ENCODE measurements at regions not wholly inside any gene's neighbourhood (a gene's known extent, or its start where the extent isn't known, plus 50 kb on each side); places are given as distances from the start of the nearest gene placed in this dataset.

DNA sequence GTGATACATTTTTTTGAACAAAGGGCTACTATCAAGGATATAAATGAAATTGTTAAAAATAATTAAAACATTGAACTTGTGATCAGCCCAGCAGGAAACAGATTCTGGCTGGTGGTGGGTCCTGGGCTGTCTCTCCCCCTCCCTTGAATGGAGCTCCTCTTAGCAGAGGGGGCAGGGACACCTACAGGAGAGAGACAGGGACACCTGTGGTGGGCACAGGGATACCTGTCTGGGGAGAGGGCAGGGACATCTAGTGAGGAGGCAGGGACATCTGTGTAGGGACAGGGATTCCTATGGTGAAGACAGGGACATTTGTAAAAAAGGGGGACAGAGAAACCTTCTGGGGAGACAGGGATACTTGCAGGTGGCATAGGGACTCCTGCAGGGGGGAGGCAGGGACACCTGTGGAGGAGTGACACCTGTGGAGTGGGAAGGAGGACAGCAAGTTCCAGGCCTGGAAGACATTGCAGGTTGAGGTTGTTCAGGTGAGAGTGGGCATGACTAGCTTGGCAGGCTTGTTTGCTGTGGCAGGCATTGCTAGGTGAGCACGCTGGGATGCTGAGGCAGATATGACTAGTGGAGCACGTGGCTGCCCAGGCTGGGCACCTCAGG, 264.2 kb downstream of the IRX2 start:
- no peak for TF ChIP-seq POLR2A (IDR thresholded peaks at IDR 0.05; ENCODE audit: low read depth, low read length)
- DNase-seq (ENCODE audit: insufficient read length, low spot score), result no peak
- no peak for FAIRE-seq

- FAIRE-seq, result no peak
- TF ChIP-seq POLR2A (IDR thresholded peaks at IDR 0.05; ENCODE audit: low read depth, low read length), result no peak
- no peak for DNase-seq (ENCODE audit: insufficient read length, low spot score)
These were observed 265.1 kb downstream of the IRX2 start for GRCh38 chr5:2486373-2486772.

GRCh38 chr5:2482778-2483177, 268.7 kb downstream of the IRX2 start:
- no peak for DNase-seq (ENCODE audit: insufficient read length, low spot score)
- TF ChIP-seq POLR2A (IDR thresholded peaks at IDR 0.05; ENCODE audit: low read depth, low read length), result no peak
- FAIRE-seq, result no peak

DNA sequence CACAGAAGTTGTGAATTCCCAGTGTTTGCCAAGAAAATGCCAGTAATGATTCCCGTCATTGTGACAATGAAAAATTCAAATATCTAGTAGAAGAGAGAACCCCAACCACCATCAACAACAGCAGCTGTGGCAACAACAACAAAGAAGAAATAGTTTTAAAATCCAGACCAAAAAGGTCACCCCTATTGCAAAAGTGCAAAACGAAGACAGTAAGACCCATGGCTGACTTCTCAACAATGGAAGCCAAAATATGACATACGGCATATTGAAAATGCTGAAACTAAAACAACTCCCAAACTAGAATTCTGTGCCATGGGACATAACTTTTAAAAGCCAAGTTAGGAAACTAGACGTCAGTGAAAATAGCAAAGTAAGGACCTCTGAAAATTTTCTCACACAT, 270.6 kb downstream of the IRX2 start:
- TF ChIP-seq POLR2A (IDR thresholded peaks at IDR 0.05; ENCODE audit: low read depth, low read length), result no peak
- DNase-seq (ENCODE audit: insufficient read length, low spot score) (no peak), FAIRE-seq (no peak)

DNA sequence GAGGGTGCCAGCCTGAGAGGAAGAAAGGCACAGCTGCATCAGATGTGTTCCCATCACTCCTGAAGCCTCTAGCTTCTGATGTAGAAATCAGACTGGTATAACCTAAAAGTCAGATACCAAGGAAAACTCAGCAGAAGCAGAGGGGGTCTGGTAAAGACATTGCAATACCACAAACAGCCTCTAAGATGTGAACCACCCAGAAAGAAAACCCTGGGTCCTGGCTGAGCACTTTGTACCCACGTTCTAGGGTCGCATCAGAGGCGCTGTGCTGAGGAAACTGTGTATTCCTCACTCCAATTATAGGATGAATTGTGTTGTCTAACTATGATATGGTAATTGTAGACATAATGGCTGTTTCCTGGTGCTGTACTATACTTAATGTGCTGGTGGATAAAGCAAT, 275.6 kb downstream of the IRX2 start:
- FAIRE-seq (no peak), DNase-seq (ENCODE audit: insufficient read length, low spot score) (no peak)
- TF ChIP-seq POLR2A (IDR thresholded peaks at IDR 0.05; ENCODE audit: low read depth, low read length), result no peak

GRCh38 chr5:2472670-2473069, 278.8 kb downstream of the IRX2 start:
- no peak for TF ChIP-seq POLR2A (IDR thresholded peaks at IDR 0.05; ENCODE audit: low read depth, low read length)
- FAIRE-seq, result no peak
- no peak for DNase-seq (ENCODE audit: insufficient read length, low spot score)

DNA sequence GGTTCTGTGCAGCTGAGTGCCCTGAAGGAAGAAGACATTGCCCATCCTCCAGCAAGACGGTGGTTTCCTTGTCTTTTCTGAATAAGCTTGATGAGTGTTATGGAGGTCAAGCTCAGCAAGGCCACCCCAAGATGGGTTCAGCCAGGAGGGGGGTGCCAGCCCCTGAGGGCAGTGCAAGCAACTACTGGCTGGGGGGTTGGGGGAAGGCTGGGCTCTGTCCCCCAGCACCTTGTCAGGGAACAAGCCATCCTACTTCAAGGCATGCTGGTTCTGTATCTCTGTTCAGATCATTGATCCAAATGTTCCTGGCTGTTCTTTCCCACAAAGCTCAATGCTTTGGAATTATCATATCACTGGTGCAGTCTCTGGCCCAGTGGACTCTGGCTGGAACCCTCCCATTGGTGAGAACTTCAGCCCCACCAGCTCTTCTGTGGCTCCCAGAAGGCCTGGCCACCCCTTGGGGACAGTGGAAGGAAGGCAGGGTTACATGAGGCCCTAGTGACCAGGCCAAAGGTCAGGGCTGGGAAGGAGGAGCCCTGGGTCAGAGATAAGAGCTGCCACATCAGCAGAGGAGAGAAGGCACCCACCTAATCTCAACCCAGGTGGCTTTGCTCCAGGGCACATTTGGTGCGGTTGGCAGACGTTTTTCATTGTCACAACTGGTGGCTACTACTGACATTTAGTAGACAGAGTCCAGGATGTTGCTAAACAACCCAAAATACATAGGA, 280.2 kb downstream of the IRX2 start:
- TF ChIP-seq POLR2A (IDR thresholded peaks at IDR 0.05; ENCODE audit: low read depth, low read length), result no peak
- FAIRE-seq, result no peak
- DNase-seq (ENCODE audit: insufficient read length, low spot score), result no peak

- FAIRE-seq (no peak), DNase-seq (ENCODE audit: insufficient read length, low spot score) (no peak)
- TF ChIP-seq POLR2A (IDR thresholded peaks at IDR 0.05; ENCODE audit: low read depth, low read length), result no peak
These were observed 284.5 kb downstream of the IRX2 start for GRCh38 chr5:2466966-2467365.

DNA sequence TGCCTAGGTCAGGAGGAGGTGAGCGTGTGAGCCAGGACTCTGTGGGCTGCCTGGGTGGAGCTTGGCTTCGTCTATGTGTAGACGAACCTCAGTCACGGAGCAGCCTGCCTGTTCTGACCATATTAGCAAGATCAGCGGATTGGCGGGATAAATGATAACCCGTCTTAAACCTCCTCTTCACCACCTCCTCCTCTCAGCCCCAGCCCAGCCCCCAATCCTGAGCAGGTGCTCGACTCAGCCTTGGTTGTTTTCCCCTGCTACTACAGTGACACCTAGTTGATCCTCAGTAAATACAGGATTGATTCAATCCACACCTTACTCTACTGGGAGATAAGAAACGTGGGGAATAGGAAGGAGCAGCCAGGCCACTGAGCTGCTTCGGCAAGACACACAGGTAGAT, 286.1 kb downstream of the IRX2 start:
- no peak for TF ChIP-seq POLR2A (IDR thresholded peaks at IDR 0.05; ENCODE audit: low read depth, low read length)
- DNase-seq (ENCODE audit: insufficient read length, low spot score) (no peak), FAIRE-seq (no peak)

- DNase-seq (ENCODE audit: insufficient read length, low spot score), result no peak
- no peak for TF ChIP-seq POLR2A (IDR thresholded peaks at IDR 0.05; ENCODE audit: low read depth, low read length)
- FAIRE-seq, result no peak
These were observed 287.3 kb downstream of the IRX2 start for GRCh38 chr5:2464141-2464540.

- FAIRE-seq (no peak), DNase-seq (ENCODE audit: insufficient read length, low spot score) (no peak)
- no peak for TF ChIP-seq POLR2A (IDR thresholded peaks at IDR 0.05; ENCODE audit: low read depth, low read length)
These were observed 289.5 kb downstream of the IRX2 start for GRCh38 chr5:2461701-2462691.

DNA sequence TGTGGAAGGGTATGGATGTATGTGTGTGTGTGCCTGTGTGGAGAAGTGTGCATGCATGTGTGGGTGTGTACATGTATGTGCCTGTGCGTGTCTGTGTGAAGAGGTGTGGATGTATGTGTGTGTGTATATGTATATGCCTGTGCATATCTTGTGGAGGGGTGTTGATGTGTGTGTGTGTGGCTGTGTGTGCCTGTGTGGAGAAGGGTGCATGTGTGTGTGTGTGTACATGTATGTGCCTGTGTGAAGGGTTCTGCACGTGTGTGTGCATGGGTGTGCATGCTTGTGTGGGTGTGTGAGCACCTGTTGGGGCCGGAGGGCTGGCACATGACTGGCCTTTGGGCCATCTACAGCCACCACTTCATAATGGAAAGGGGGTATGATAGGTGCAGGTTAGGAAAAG, 291.4 kb downstream of the IRX2 start:
- FAIRE-seq (no peak), DNase-seq (ENCODE audit: insufficient read length, low spot score) (no peak)
- no peak for TF ChIP-seq POLR2A (IDR thresholded peaks at IDR 0.05; ENCODE audit: low read depth, low read length)

DNA sequence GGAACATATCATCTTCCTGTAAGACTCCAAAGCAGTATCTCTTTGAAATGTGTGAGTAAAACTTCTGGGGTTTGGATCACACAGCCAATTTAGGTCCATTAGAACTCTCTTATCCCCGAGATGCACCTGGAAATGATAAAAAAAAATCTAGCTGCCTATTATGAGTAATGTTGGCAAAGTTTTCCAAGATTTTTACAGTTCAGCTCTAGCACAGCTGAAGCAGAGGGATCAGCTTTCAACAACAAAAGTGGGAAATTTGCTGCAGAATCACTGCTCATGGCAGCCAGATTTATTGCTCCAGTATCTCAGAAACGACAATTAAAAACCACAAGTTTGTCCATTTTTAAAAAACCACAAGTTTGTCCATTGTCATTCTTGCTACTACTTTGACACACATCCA, 292.2 kb downstream of the IRX2 start:
- DNase-seq (ENCODE audit: insufficient read length, low spot score) (no peak), FAIRE-seq (no peak)
- no peak for TF ChIP-seq POLR2A (IDR thresholded peaks at IDR 0.05; ENCODE audit: low read depth, low read length)

DNA sequence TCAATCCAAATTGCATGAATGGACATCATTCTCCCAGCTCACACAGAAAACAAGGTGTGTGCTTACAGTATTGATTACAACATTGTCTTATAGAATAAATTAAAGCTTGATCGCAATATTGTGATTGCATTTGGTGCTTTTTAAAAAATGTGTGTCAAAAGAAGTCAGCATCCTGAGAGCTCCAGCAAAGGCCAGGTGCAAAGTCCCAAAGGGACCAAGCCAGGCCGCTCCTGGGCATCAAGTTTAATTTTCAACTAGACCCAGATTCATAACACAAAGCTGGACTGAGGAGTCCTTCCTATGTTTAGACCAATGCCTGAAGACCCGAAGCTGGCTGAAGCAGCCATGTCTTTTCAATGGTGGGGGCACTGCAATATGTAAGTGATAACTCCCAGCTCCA, 295.6 kb downstream of the IRX2 start:
- DNase-seq (ENCODE audit: insufficient read length, low spot score), result no peak
- no peak for FAIRE-seq
- TF ChIP-seq POLR2A (IDR thresholded peaks at IDR 0.05; ENCODE audit: low read depth, low read length), result no peak
